ENCODE measurements at regions not wholly inside any gene's neighbourhood (a gene's known extent, or its start where the extent isn't known, plus 50 kb on each side); places are given as distances from the start of the nearest gene placed in this dataset.
"Not testable (repeated sequence)": the region's sequence is repeated elsewhere in the genome, so short reads cannot be mapped to it uniquely, and the experiment has no call there.

DNA sequence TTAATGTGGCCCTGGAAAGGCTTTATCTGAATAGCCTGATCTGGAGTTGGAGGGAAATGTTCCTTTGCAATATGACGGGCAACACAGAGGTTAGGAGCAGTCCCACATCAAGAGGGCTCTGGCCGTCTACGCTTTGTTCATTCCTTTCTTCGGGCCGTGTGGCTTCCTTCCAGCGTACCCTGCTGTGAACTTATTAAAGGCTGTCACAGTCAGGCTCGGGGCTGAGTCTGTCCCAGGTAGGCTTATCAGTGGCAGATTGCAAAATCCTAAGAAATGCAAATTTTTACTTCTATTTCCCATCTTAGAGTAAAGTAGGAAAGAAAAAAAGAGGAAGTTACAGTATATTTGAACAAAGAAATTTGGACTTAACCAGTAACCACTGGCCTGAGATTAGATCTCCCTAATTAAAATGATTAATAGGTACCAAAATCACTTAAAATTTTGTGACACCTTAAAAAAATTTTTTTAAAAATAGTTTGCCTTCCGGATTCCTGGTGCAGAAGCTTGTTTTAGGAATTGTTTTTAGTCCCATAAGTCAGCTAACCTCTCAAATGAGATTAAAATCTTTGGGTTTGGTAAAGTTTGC lies 453.1 kb upstream of the MKI67 start:
- TF ChIP-seq CTCF (IDR thresholded peaks at IDR 0.05; ENCODE audit: insufficient read depth, low read depth, low read length, missing control alignments), result no peak
- DNase-seq (ENCODE audit: low read depth), result no peak
- H3K4me3 ChIP-seq (ENCODE audit: low read depth, low read length), result no peak overlapping the region

DNA sequence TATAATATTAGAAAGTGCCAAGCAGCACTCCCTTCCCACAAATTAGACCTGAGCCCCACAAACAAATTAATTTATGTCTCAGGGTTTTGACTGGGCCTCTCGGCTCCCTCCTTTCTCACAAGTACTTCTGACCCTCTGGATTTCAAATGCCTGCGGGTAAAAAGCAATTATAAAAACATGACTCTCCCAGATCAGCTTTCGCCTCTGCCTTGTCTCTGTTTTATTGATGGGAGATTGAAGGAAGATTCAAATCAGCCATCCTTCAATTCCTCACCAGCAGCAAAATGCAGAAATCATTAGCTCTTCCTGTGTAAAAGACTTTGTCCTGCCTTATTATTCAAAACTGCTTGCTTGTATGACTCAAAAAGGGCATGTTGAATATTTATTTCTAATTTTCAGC lies 453.7 kb upstream of the MKI67 start:
- no peak for TF ChIP-seq CTCF (IDR thresholded peaks at IDR 0.05; ENCODE audit: insufficient read depth, low read depth, low read length, missing control alignments)
- H3K4me3 ChIP-seq (ENCODE audit: low read depth, low read length), result no peak overlapping the region
- DNase-seq (ENCODE audit: low read depth), result no peak

- not testable (repeated sequence) for H3K4me3 ChIP-seq (ENCODE audit: low read depth, low read length); DNase-seq (ENCODE audit: low read depth)
These were observed 456.9 kb upstream of the MKI67 start for GRCh38 chr10:128583125-128583524.

- DNase-seq (ENCODE audit: low read depth); H3K4me3 ChIP-seq (ENCODE audit: low read depth, low read length): not testable (repeated sequence)
These were observed 460.4 kb upstream of the MKI67 start for GRCh38 chr10:128586599-128586998.

DNA sequence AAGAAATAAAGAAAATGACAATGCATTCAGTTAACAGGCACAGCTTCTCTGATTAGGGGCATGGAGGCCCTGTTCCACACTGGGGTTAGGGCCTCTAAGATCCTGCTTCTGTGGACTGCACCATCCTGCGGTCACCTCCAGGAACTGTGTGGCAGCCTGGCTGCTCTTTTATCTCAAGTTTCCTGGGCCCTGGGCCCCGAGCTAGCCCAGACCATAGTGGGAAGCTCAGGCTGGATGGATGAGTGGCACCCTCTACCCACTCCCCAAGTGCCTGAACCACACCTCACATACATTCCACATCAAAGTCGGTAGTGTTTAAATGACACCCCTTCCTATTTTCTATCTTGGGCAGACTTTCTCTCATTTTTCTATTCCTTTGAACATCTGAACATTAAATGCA lies 461.5 kb upstream of the MKI67 start:
- no peak for DNase-seq (ENCODE audit: low read depth)
- no peak for TF ChIP-seq CTCF (IDR thresholded peaks at IDR 0.05; ENCODE audit: insufficient read depth, low read depth, low read length, missing control alignments)
- no peak overlapping the region for H3K4me3 ChIP-seq (ENCODE audit: low read depth, low read length)

- TF ChIP-seq CTCF (IDR thresholded peaks at IDR 0.05; ENCODE audit: insufficient read depth, low read depth, low read length, missing control alignments), result no peak
- no peak overlapping the region for H3K4me3 ChIP-seq (ENCODE audit: low read depth, low read length)
- no peak for DNase-seq (ENCODE audit: low read depth)
These were observed 462.2 kb upstream of the MKI67 start for GRCh38 chr10:128588402-128588801.

DNA sequence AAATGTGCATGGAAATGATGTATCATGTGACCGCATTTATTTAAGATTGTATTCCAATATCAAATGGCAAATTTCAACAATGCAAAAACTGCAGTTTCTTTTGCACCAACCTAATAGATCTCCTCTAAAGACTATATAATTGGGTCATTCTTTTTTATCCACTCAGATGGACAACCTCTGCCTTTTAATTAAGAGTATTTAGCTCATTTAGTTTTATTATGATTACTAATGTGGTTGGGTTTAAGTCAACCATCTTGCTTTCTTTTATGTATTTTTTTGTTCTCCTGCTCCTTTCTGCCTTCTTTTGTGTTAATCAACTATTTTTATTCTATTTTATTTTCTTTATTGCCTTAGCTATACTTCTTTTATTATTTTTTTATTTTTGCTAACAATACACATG lies 468.5 kb upstream of the MKI67 start:
- no peak for TF ChIP-seq CTCF (IDR thresholded peaks at IDR 0.05; ENCODE audit: insufficient read depth, low read depth, low read length, missing control alignments)
- DNase-seq (ENCODE audit: low read depth), result no peak
- H3K4me3 ChIP-seq (ENCODE audit: low read depth, low read length), result no peak overlapping the region

DNA sequence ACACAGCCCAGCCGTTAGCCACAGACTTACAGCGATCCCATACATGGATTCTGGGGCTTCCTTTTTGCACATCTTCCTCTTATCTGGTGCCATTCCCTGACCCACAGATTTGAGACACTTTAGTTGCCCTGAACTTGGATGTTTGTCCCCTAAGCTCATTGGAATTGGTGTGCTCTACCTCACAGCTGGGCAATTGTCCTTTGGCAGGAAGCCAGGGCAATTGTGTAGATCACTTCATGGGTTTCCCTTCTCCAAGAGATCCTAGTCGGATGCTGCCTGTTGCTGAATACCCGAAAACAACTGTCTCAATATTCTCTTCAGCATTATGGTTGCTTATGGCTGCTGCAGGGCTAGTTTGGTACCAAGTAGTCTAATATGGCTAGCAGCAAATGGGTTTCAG lies 470.7 kb upstream of the MKI67 start:
- TF ChIP-seq CTCF (IDR thresholded peaks at IDR 0.05; ENCODE audit: insufficient read depth, low read depth, low read length, missing control alignments), result no peak
- DNase-seq (ENCODE audit: low read depth), result no peak
- H3K4me3 ChIP-seq (ENCODE audit: low read depth, low read length), result no peak overlapping the region

Data from GM12865 (cell line).